GM12801 (cell line): ENCODE measurements at regions not wholly inside any gene's neighbourhood (a gene's known extent, or its start where the extent isn't known, plus 50 kb on each side); places are given as distances from the start of the nearest gene placed in this dataset.

Experiments used
- CTCF ChIP-seq: IDR thresholded peaks from one replicate; pipeline ENCODE4 v1.5.1; 2011; ENCODE audit warnings: control low read depth; ENCODE audit not compliant: insufficient read length; ENCODE audit errors: extremely low read depth

GRCh38 chr3:159739969-159740368 lies 248.7 kb upstream of the IL12A start:
- no peak for TF ChIP-seq CTCF

GRCh38 chr3:159741281-159741680 lies 247.4 kb upstream of the IL12A start:
- no peak for TF ChIP-seq CTCF

GRCh38 chr3:159748425-159748824 lies 240.2 kb upstream of the IL12A start:
- TF ChIP-seq CTCF, result no peak

GRCh38 chr3:159749406-159749805 lies 239.2 kb upstream of the IL12A start:
- no peak for TF ChIP-seq CTCF

GRCh38 chr3:159751146-159751545 lies 237.5 kb upstream of the IL12A start:
- TF ChIP-seq CTCF, result no peak

- no peak for TF ChIP-seq CTCF
Measured at GRCh38 chr3:159751752-159752151, 236.9 kb upstream of the IL12A start.

GRCh38 chr3:159757341-159758060 lies 231.1 kb upstream of the IL12A start:
- TF ChIP-seq CTCF, result no peak
